RWPE2 (cell line): ENCODE measurements at regions not wholly inside any gene's neighbourhood (a gene's known extent, or its start where the extent isn't known, plus 50 kb on each side); places are given as distances from the start of the nearest gene placed in this dataset.

Experiments
- ATAC-seq: fragments of 200-7000 bp; cut with Tn5 transposase; 3 replicates; pipeline ENCODE4 v1.9.1; 2021; ENCODE audit warnings: low read depth
- DNase-seq: peaks from one replicate; pipeline ENCODE4 v3.0.0-alpha.2; 2020; ENCODE audit warnings: low spot score
- H3K27ac ChIP-seq: fragments of 450-650 bp; 2 replicates; pipeline ENCODE4 v1.5.1; 2017; ENCODE audit warnings: mild to moderate bottlenecking; ENCODE audit not compliant: poor library complexity, severe bottlenecking
- H3K27me3 ChIP-seq: fragments of 250-450 bp; sonication (Bioruptor Pico); 2 replicates; pipeline ENCODE4 v1.5.1; 2021; ENCODE audit warnings: mild to moderate bottlenecking, moderate library complexity; ENCODE audit not compliant: insufficient read depth, poor library complexity, severe bottlenecking
- H3K36me3 ChIP-seq: fragments of 250-450 bp; sonication (Bioruptor Pico); 2 replicates; pipeline ENCODE4 v1.5.1; 2020; ENCODE audit warnings: low read depth, mild to moderate bottlenecking, moderate library complexity
- H3K4me1 ChIP-seq: fragments of 250-450 bp; sonication (Bioruptor Pico); 2 replicates; pipeline ENCODE4 v1.5.1; 2021; ENCODE audit warnings: mild to moderate bottlenecking, moderate library complexity; ENCODE audit not compliant: insufficient read depth, poor library complexity, severe bottlenecking
- H3K4me3 ChIP-seq: fragments of 250-450 bp; sonication (Bioruptor Pico); 2 replicates; pipeline ENCODE4 v1.5.1; 2021; ENCODE audit warnings: mild to moderate bottlenecking, moderate library complexity; ENCODE audit not compliant: severe bottlenecking
- H3K9me3 ChIP-seq: fragments of 250-450 bp; sonication (Bioruptor Pico); 2 replicates; pipeline ENCODE4 v1.5.1; 2021; ENCODE audit warnings: mild to moderate bottlenecking, moderate library complexity; ENCODE audit not compliant: severe bottlenecking
- CTCF ChIP-seq: fragments of 450-650 bp; IDR thresholded peaks from one replicate; pipeline ENCODE4 v1.5.1; 2017; ENCODE audit warnings: mild to moderate bottlenecking, moderate library complexity; ENCODE audit not compliant: poor library complexity, severe bottlenecking

DNA sequence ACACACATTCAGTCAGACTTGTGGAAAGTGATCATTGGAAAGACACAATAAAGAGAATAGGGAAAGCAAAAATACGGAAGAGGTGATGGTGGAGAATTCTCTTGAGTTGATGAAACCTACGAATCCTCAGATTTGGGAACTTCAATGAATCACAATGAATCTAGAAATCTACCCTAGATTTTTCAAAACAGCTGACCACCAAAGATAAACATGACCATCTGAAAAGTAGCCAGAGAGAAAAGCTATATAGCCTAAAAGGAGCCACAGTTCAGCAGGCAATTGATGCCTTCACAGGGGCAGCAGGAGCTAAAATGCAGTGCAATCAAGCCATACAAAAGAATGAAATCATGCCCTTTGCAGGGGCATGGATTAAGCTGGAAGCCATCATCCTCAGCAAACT is 170.6 kb upstream of the RUNX1 start:
- no peaks in the 10 kb centered on the region for H3K36me3 ChIP-seq
- no peaks in the 10 kb centered on the region for H3K9me3 ChIP-seq
- no peak overlapping the region for H3K27ac ChIP-seq
- H3K4me3 ChIP-seq = no peak overlapping the region
- no peak for ATAC-seq
- H3K27me3 ChIP-seq = no peaks in the 10 kb centered on the region
- H3K4me1 ChIP-seq = peaks cover 28% of the 10 kb centered on the region
- DNase-seq = no peak
- TF ChIP-seq CTCF = no peak

DNA sequence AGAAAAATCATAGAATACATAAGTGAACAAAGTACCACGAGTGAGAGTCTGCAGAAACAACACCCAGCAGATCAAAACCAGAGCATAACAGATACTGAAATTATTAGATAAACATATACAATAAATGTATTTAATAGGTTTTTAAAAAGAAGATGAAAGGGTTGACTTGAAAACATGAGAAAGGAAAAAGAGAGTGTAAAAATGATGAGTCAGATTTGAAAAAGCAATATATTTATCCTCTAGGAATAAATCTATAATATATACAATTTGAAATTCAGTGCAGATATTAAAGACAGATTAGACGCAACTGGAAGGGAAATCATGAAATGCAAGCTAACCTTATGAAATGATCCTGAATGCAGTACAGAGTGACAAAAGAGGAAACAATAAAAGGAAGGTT is 170.2 kb upstream of the RUNX1 start:
- H3K4me3 ChIP-seq = no peak overlapping the region
- ATAC-seq (no peak), DNase-seq (no peak)
- H3K36me3 ChIP-seq = no peaks in the 10 kb centered on the region
- H3K27ac ChIP-seq = peak overlapping the region; percentile 89
- H3K4me1 ChIP-seq = peaks cover 28% of the 10 kb centered on the region
- no peaks in the 10 kb centered on the region for H3K27me3 ChIP-seq
- no peak for TF ChIP-seq CTCF
- H3K9me3 ChIP-seq = no peaks in the 10 kb centered on the region

DNA sequence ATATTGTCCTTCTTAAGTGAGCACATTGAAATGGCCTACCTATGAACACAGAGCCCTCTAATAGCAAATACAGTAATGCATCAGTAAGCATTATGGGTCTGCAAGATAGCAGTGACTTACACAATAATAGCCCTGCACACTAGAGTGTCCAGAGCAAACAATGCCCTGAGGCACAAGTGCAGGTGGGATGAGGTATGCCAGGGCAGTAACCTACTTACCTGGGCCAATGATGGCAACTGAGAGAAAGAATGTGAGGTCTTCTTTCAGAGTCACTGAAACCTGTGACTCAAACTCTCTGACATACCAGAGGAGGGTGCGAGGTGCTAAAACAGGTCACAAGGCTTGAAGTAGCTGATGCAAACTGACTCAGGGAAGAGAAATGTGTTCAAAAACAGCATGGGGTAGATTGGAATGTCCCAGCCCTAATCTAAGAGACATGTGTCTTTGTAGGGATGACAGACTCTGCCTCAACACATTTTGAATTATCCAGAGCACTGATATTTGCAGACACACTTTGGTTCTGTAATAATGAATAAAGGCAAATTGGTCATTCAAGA is 168.5 kb upstream of the RUNX1 start:
- H3K9me3 ChIP-seq = no peaks in the 10 kb centered on the region
- no peaks in the 10 kb centered on the region for H3K27me3 ChIP-seq
- DNase-seq (peak; percentile 98), ATAC-seq (peak; percentile 96)
- TF ChIP-seq CTCF = no peak
- H3K4me3 ChIP-seq = no peak overlapping the region
- H3K36me3 ChIP-seq = no peaks in the 10 kb centered on the region
- peak overlapping the region; percentile 89 for H3K27ac ChIP-seq
- peaks cover 29% of the 10 kb centered on the region for H3K4me1 ChIP-seq

GRCh38 chr21:35216996-35217395 is 167.9 kb upstream of the RUNX1 start:
- TF ChIP-seq CTCF = no peak
- H3K4me3 ChIP-seq = no peak overlapping the region
- H3K36me3 ChIP-seq = no peaks in the 10 kb centered on the region
- DNase-seq = no peak
- no peak for ATAC-seq
- H3K4me1 ChIP-seq = peaks cover 31% of the 10 kb centered on the region
- H3K9me3 ChIP-seq = no peaks in the 10 kb centered on the region
- H3K27me3 ChIP-seq = no peaks in the 10 kb centered on the region
- peak overlapping the region; percentile 89 for H3K27ac ChIP-seq

DNA sequence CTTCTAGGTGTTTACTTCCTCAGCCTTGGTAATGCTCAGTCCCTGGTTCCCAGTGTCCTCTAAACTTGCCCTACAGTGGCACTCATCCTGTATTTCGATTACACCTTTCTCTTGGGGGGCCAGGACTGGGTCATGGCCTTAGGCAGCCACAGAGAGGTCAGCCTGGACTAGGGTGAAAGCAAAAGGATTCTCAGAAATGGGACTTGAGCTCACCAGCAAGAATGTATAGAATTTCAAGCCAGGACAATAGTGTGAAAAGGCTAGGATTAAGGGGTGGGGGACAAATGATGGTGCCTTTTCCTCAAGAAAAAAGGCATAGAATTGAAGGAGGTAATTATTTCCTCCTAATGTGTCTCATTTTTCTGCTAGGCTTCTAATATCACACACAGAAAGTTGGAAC is 166.8 kb upstream of the RUNX1 start:
- Histone ChIP-seq H3K27ac (peak overlapping the region; percentile 89), H3K27me3 (no peaks in the 10 kb centered on the region), H3K9me3 (no peaks in the 10 kb centered on the region), H3K4me1 (peaks cover 31% of the 10 kb centered on the region), H3K36me3 (no peaks in the 10 kb centered on the region), H3K4me3 (no peak overlapping the region)
- ATAC-seq = no peak
- no peak for DNase-seq
- TF ChIP-seq CTCF = no peak
